ENCODE measurements at regions not wholly inside any gene's neighbourhood (a gene's known extent, or its start where the extent isn't known, plus 50 kb on each side); places are given as distances from the start of the nearest gene placed in this dataset.

- Histone ChIP-seq H3K4me3 (ENCODE audit: low read length) (no peak overlapping the region), H3K36me3 (replicated peaks; ENCODE audit: insufficient read depth, low read length) (no peaks in the 10 kb centered on the region), H3K9me2 (replicated peaks; ENCODE audit: insufficient read depth, low read length) (no peaks in the 10 kb centered on the region), H3K27ac (ENCODE audit: low read length) (no peak overlapping the region), H3F3A (ENCODE audit: insufficient read depth, low read length) (no peaks in the 10 kb centered on the region), H3K27me3 (replicated peaks; ENCODE audit: insufficient read depth, low read length) (no peaks in the 10 kb centered on the region), H3K9ac (ENCODE audit: low read length) (no peak overlapping the region), H3K4me2 (ENCODE audit: low read depth, low read length) (no peak overlapping the region), H3K4me1 (ENCODE audit: low read length) (no peaks in the 10 kb centered on the region), H4K20me1 (ENCODE audit: insufficient read depth, low read length) (no peaks in the 10 kb centered on the region), H3K79me2 (ENCODE audit: low read length) (no peaks in the 10 kb centered on the region), H3K9me3 (replicated peaks; ENCODE audit: insufficient read depth, low read length) (no peaks in the 10 kb centered on the region), H2AFZ (ENCODE audit: low read length) (no peak overlapping the region)
- no peak for DNase-seq
- no peak for TF ChIP-seq EZH2 (optimal IDR thresholded peaks at IDR 0.05; ENCODE audit: low read depth, low read length)
- TF ChIP-seq, protein P1, sequence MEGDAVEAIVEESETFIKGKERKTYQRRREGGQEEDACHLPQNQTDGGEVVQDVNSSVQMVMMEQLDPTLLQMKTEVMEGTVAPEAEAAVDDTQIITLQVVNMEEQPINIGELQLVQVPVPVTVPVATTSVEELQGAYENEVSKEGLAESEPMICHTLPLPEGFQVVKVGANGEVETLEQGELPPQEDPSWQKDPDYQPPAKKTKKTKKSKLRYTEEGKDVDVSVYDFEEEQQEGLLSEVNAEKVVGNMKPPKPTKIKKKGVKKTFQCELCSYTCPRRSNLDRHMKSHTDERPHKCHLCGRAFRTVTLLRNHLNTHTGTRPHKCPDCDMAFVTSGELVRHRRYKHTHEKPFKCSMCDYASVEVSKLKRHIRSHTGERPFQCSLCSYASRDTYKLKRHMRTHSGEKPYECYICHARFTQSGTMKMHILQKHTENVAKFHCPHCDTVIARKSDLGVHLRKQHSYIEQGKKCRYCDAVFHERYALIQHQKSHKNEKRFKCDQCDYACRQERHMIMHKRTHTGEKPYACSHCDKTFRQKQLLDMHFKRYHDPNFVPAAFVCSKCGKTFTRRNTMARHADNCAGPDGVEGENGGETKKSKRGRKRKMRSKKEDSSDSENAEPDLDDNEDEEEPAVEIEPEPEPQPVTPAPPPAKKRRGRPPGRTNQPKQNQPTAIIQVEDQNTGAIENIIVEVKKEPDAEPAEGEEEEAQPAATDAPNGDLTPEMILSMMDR (IDR thresholded peaks at IDR 0.05; ENCODE audit: low read length) = no peak
- TF ChIP-seq EZH2phosphoT487 (IDR thresholded peaks at IDR 0.05; ENCODE audit: low read length) = no peak
Measured at GRCh38 chr10:113225364-113225763, 275.3 kb downstream of the TCF7L2 start.

- Histone ChIP-seq H3K79me2 (ENCODE audit: low read length) (no peaks in the 10 kb centered on the region), H3K9ac (ENCODE audit: low read length) (no peak overlapping the region), H3K4me2 (ENCODE audit: low read depth, low read length) (no peak overlapping the region), H3K9me3 (replicated peaks; ENCODE audit: insufficient read depth, low read length) (no peaks in the 10 kb centered on the region), H4K20me1 (ENCODE audit: insufficient read depth, low read length) (no peaks in the 10 kb centered on the region), H3K4me1 (ENCODE audit: low read length) (no peaks in the 10 kb centered on the region), H3K27ac (ENCODE audit: low read length) (no peak overlapping the region), H3F3A (ENCODE audit: insufficient read depth, low read length) (no peaks in the 10 kb centered on the region), H3K27me3 (replicated peaks; ENCODE audit: insufficient read depth, low read length) (no peaks in the 10 kb centered on the region), H3K4me3 (ENCODE audit: low read length) (no peak overlapping the region), H3K9me2 (replicated peaks; ENCODE audit: insufficient read depth, low read length) (no peaks in the 10 kb centered on the region), H3K36me3 (replicated peaks; ENCODE audit: insufficient read depth, low read length) (no peaks in the 10 kb centered on the region), H2AFZ (ENCODE audit: low read length) (no peak overlapping the region)
- no peak for DNase-seq
- TF ChIP-seq, protein P1 (IDR thresholded peaks at IDR 0.05; ENCODE audit: low read length) = no peak
- TF ChIP-seq EZH2 (optimal IDR thresholded peaks at IDR 0.05; ENCODE audit: low read depth, low read length) = no peak
- no peak for TF ChIP-seq EZH2phosphoT487 (IDR thresholded peaks at IDR 0.05; ENCODE audit: low read length)
Measured at GRCh38 chr10:113225903-113226302, 275.9 kb downstream of the TCF7L2 start.

GRCh38 chr10:113226399-113226798, 276.4 kb downstream of the TCF7L2 start:
- no peak overlapping the region for H2AFZ ChIP-seq (ENCODE audit: low read length)
- DNase-seq = no peak
- no peaks in the 10 kb centered on the region for H3F3A ChIP-seq (ENCODE audit: insufficient read depth, low read length)
- H3K36me3 ChIP-seq (replicated peaks; ENCODE audit: insufficient read depth, low read length) = no peaks in the 10 kb centered on the region
- no peak overlapping the region for H3K4me3 ChIP-seq (ENCODE audit: low read length)
- TF ChIP-seq EZH2phosphoT487 (IDR thresholded peaks at IDR 0.05; ENCODE audit: low read length) (no peak), EZH2 (optimal IDR thresholded peaks at IDR 0.05; ENCODE audit: low read depth, low read length) (no peak)
- TF ChIP-seq, protein P1 (IDR thresholded peaks at IDR 0.05; ENCODE audit: low read length) = no peak
- H3K9me3 ChIP-seq (replicated peaks; ENCODE audit: insufficient read depth, low read length) = no peaks in the 10 kb centered on the region
- no peaks in the 10 kb centered on the region for H4K20me1 ChIP-seq (ENCODE audit: insufficient read depth, low read length)
- H3K4me1 ChIP-seq (ENCODE audit: low read length) = no peaks in the 10 kb centered on the region
- no peak overlapping the region for H3K27ac ChIP-seq (ENCODE audit: low read length)
- no peak overlapping the region for H3K4me2 ChIP-seq (ENCODE audit: low read depth, low read length)
- no peaks in the 10 kb centered on the region for H3K79me2 ChIP-seq (ENCODE audit: low read length)
- no peaks in the 10 kb centered on the region for H3K27me3 ChIP-seq (replicated peaks; ENCODE audit: insufficient read depth, low read length)
- H3K9ac ChIP-seq (ENCODE audit: low read length) = no peak overlapping the region
- H3K9me2 ChIP-seq (replicated peaks; ENCODE audit: insufficient read depth, low read length) = no peaks in the 10 kb centered on the region

Data from MM.1S (cell line).